Neuronal stem cell (in vitro differentiated cells): ENCODE measurements at regions not wholly inside any gene's neighbourhood (a gene's known extent, or its start where the extent isn't known, plus 50 kb on each side); places are given as distances from the start of the nearest gene placed in this dataset.

Experiments used
- DNase-seq: peaks from one replicate; pipeline ENCODE4 v3.0.0-alpha.2; 2013; ENCODE audit warnings: low spot score
- H2AFZ ChIP-seq: one replicate; pipeline ENCODE4 v1.6.1; 2013; ENCODE audit warnings: mild to moderate bottlenecking, low read length, inconsistent platforms
- H2AK5ac ChIP-seq: 2 replicates; pipeline ENCODE4 v1.6.1; 2013; ENCODE audit warnings: low read depth, mild to moderate bottlenecking, inconsistent platforms, low read length, moderate library complexity, mixed read lengths
- H2BK120ac ChIP-seq: 2 replicates; pipeline ENCODE4 v1.6.1; 2013; ENCODE audit warnings: low read depth, mild to moderate bottlenecking, inconsistent platforms, low read length, moderate library complexity, mixed read lengths
- H2BK12ac ChIP-seq: one replicate; pipeline ENCODE4 v1.6.1; 2013; ENCODE audit warnings: low read length, inconsistent platforms
- H2BK15ac ChIP-seq: 2 replicates; pipeline ENCODE4 v1.6.1; 2013; ENCODE audit warnings: mild to moderate bottlenecking, low read length, inconsistent platforms, mixed read lengths
- H2BK5ac ChIP-seq: one replicate; pipeline ENCODE4 v1.6.1; 2013; ENCODE audit warnings: inconsistent platforms, mild to moderate bottlenecking, low read length, moderate library complexity
- H3K14ac ChIP-seq: one replicate; pipeline ENCODE4 v1.6.1; 2013; ENCODE audit warnings: low read length, inconsistent platforms
- H3K18ac ChIP-seq: 2 replicates; pipeline ENCODE4 v1.6.1; 2013; ENCODE audit warnings: low read length, inconsistent platforms
- H3K23ac ChIP-seq: 2 replicates; pipeline ENCODE4 v1.6.1; 2013; ENCODE audit warnings: low read depth, mild to moderate bottlenecking, mixed read lengths, low read length, inconsistent platforms; ENCODE audit not compliant: poor library complexity
- H3K27ac ChIP-seq: replicated peaks from 3 replicates; pipeline ENCODE4 v1.5.1; 2013; ENCODE audit warnings: low read length, inconsistent platforms
- H3K27me3 ChIP-seq, 3 experiments: 2 replicates each; pipeline ENCODE4 v1.6.1; 2013; ENCODE audit warnings: low read length in 3 of 3, mild to moderate bottlenecking in 2 of 3, inconsistent platforms in 1 of 3, low read depth in 1 of 3, mixed read lengths in 1 of 3, moderate library complexity in 1 of 3; ENCODE audit not compliant: control insufficient read depth in 3 of 3, insufficient read depth in 3 of 3
- H3K36me3 ChIP-seq, 2 donors: replicated peaks in 1 of 2; 2 replicates each; pipeline ENCODE4 v1.6.1; 2013; ENCODE audit warnings: low read length in 2 of 2; ENCODE audit not compliant: control insufficient read depth in 2 of 2, insufficient read depth in 2 of 2
- H3K4ac ChIP-seq: 2 replicates; pipeline ENCODE4 v1.6.1; 2013; ENCODE audit warnings: inconsistent platforms, mild to moderate bottlenecking, low read length, moderate library complexity
- H3K4me1 ChIP-seq, 2 donors: 1 replicate in 1 of 2; 2 replicates in 1 of 2; pipeline ENCODE4 v1.6.1; 2013; ENCODE audit warnings: low read length in 2 of 2, low read depth in 1 of 2; ENCODE audit not compliant: control insufficient read depth in 2 of 2, insufficient read depth in 1 of 2
- H3K4me2 ChIP-seq: one replicate; pipeline ENCODE4 v1.6.1; 2013; ENCODE audit warnings: mild to moderate bottlenecking, low read length, inconsistent platforms; ENCODE audit not compliant: insufficient read depth, poor library complexity, severe bottlenecking
- H3K4me3 ChIP-seq, 2 donors: 2 replicates each; pipeline ENCODE4 v1.5.1; 2013; ENCODE audit warnings: low read length in 2 of 2, mild to moderate bottlenecking in 2 of 2, inconsistent platforms in 1 of 2, moderate library complexity in 1 of 2
- H3K79me1 ChIP-seq: one replicate; pipeline ENCODE4 v1.6.1; 2013; ENCODE audit warnings: low read depth, mild to moderate bottlenecking, inconsistent platforms, low read length, moderate library complexity
- H3K9ac ChIP-seq: one replicate; pipeline ENCODE4 v1.6.1; 2013; ENCODE audit warnings: mild to moderate bottlenecking, low read depth, low read length, inconsistent platforms; ENCODE audit not compliant: poor library complexity
- H3K9me3 ChIP-seq, 2 donors: replicated peaks in 1 of 2; 2 replicates each; pipeline versions ENCODE3 to v1.6.1; 2013; ENCODE audit warnings: low read length in 2 of 2, mild to moderate bottlenecking in 2 of 2, inconsistent platforms in 1 of 2, low read depth in 1 of 2, mixed read lengths in 1 of 2, moderate library complexity in 1 of 2; ENCODE audit not compliant: control insufficient read depth in 2 of 2, insufficient read depth in 1 of 2
- H4K8ac ChIP-seq: one replicate; pipeline ENCODE4 v1.6.1; 2013; ENCODE audit warnings: low read depth, mild to moderate bottlenecking, inconsistent platforms, low read length, moderate library complexity
- H4K91ac ChIP-seq: one replicate; pipeline ENCODE4 v1.6.1; 2013; ENCODE audit warnings: low read length, low read depth, mild to moderate bottlenecking, inconsistent platforms; ENCODE audit not compliant: poor library complexity
- WGBS, 2 donors: extraction: QIAGEN DNeasy Blood & Tissue Kit; methylation state at CpG; one replicate each; pipeline ENCODE4 v1.1.7; 2013; ENCODE audit warnings: missing lambda C conversion rate in 2 of 2, mixed read lengths in 1 of 2; ENCODE audit not compliant: insufficient read length in 2 of 2, insufficient replicate concordance in 1 of 2; ENCODE audit errors: extremely low coverage in 2 of 2; 5-methylcytosine and 5-hydroxymethylcytosine counted together

GRCh38 chr7:98531717-98532116 lies 85.4 kb upstream of the NPTX2 start:
- Histone ChIP-seq H3K18ac (no peak overlapping the region), H2BK12ac (no peak overlapping the region), H3K9ac (no peak overlapping the region), H3K4me3 (no peak overlapping the region), H2BK120ac (no peak overlapping the region), H2AK5ac (no peak overlapping the region), H3K23ac (no peak overlapping the region), H4K8ac (no peak overlapping the region), H3K14ac (no peak overlapping the region), H3K36me3 (no peaks in the 10 kb centered on the region), H2BK15ac (no peak overlapping the region), H2BK5ac (no peak overlapping the region), H3K9me3 (peaks cover 0 to 2% of the 10 kb centered on the region in 2 donors), H3K4me1 (no peaks in the 10 kb centered on the region), H3K27ac (no peak overlapping the region), H4K91ac (no peak overlapping the region), H3K4ac (no peak overlapping the region), H3K4me2 (no peak overlapping the region), H3K27me3 (no peaks in the 10 kb centered on the region), H3K79me1 (no peaks in the 10 kb centered on the region), H2AFZ (no peak overlapping the region)
- WGBS, 2 donors = no CpG with 5 or more reads among the region's 3 CpGs
- DNase-seq = no peak

DNA sequence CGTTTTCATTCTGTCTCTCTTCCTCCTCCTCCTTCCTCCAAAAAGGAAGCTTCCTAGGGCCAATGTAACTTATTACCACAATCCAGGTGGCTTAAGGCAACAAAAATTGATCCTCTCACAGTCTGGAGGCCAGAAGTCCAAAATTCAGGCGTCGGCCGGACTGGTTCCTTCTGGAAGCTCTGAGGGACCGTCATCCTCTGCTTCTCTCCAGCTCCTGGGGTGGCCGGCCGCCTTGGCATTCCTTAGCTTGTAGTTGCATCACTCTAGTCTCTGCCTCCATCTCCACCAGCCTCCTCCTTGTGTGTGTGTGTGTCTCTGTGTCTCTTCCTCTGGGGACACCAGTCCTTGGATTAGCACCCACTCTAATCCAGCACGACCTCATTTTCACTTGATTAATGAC lies 89.0 kb upstream of the NPTX2 start:
- H2BK5ac ChIP-seq = no peak overlapping the region
- no peak overlapping the region for H4K8ac ChIP-seq
- no peak overlapping the region for H3K27ac ChIP-seq
- no peak overlapping the region for H3K4me2 ChIP-seq
- no peak overlapping the region for H3K4me3 ChIP-seq
- no peak overlapping the region for H2BK15ac ChIP-seq
- no peaks in the 10 kb centered on the region for H3K79me1 ChIP-seq
- no CpG with 5 or more reads among the region's 8 CpGs for WGBS, 2 donors
- no peaks in the 10 kb centered on the region for H3K27me3 ChIP-seq
- no peak overlapping the region for H4K91ac ChIP-seq
- no peak overlapping the region for H3K23ac ChIP-seq
- no peak overlapping the region for H2AK5ac ChIP-seq
- H3K9me3 ChIP-seq = peaks cover 0 to 5% of the 10 kb centered on the region in 2 donors
- H3K4me1 ChIP-seq = no peaks in the 10 kb centered on the region
- no peak overlapping the region for H2BK12ac ChIP-seq
- H2AFZ ChIP-seq = no peak overlapping the region
- H3K18ac ChIP-seq = no peak overlapping the region
- DNase-seq = no peak
- no peaks in the 10 kb centered on the region for H3K36me3 ChIP-seq
- H3K4ac ChIP-seq = no peak overlapping the region
- H3K14ac ChIP-seq = no peak overlapping the region
- no peak overlapping the region for H3K9ac ChIP-seq
- H2BK120ac ChIP-seq = no peak overlapping the region

GRCh38 chr7:98526059-98526458 lies 91.0 kb upstream of the NPTX2 start:
- peak overlapping the region; percentile 53 for H2BK5ac ChIP-seq
- no peak overlapping the region for H3K14ac ChIP-seq
- WGBS, 2 donors = no CpG with 5 or more reads among the region's 10 CpGs
- no peak overlapping the region for H4K8ac ChIP-seq
- peaks cover 0 to 6% of the 10 kb centered on the region in 2 donors for H3K9me3 ChIP-seq
- H3K23ac ChIP-seq = no peak overlapping the region
- no peak overlapping the region for H3K27ac ChIP-seq
- no peak for DNase-seq
- H2BK120ac ChIP-seq = peak overlapping the region; percentile 72
- no peaks in the 10 kb centered on the region for H3K4me1 ChIP-seq
- no peak overlapping the region for H4K91ac ChIP-seq
- H3K4me3 ChIP-seq = no peak overlapping the region
- H2AFZ ChIP-seq = no peak overlapping the region
- H3K4ac ChIP-seq = no peak overlapping the region
- H2BK12ac ChIP-seq = no peak overlapping the region
- no peaks in the 10 kb centered on the region for H3K27me3 ChIP-seq
- no peaks in the 10 kb centered on the region for H3K36me3 ChIP-seq
- peak overlapping the region; percentile 59 for H3K18ac ChIP-seq
- no peaks in the 10 kb centered on the region for H3K79me1 ChIP-seq
- H3K4me2 ChIP-seq = no peak overlapping the region
- no peak overlapping the region for H3K9ac ChIP-seq
- no peak overlapping the region for H2AK5ac ChIP-seq
- no peak overlapping the region for H2BK15ac ChIP-seq

DNA sequence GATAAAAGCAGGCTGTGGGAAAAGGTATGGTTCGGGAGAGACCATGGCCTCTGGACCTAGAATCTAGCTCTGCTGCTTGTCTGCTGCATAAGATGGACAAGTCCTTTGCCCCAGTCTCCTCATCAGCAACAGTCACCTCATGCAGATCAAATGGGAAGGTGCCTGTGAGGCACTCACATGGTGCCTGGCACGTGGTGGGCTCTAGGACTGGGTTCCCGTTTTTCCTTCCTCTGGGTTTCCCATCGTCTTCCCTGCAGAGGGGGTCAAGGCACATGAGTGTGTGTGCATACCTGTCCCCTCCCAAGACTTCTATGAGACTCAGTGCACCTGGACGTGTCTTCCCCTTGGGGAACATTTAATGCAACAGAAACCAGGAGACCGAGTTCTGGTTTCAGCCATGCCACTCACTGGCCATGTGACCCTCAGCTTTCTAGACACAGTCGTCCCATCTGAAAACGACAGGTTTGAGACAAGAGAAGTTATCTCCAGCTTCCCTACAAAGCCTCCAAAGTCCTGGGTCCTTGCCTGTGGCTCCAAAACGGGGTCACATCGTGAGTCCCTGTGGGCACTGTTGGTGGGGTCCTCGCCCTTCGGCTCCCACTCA lies 95.9 kb upstream of the NPTX2 start:
- no peak for DNase-seq
- no peak overlapping the region for H3K27ac ChIP-seq

More for the DNA sequence above, 95.9 kb upstream of the NPTX2 start:
- no peaks in the 10 kb centered on the region for H3K79me1 ChIP-seq
- no peak overlapping the region for H2AK5ac ChIP-seq
- no peaks in the 10 kb centered on the region for H3K36me3 ChIP-seq
- H2BK12ac ChIP-seq = no peak overlapping the region
- no peaks in the 10 kb centered on the region for H3K4me1 ChIP-seq
- H3K4me3 ChIP-seq = peak overlapping the region in 1 of 2 donors; percentile 66
- H3K23ac ChIP-seq = no peak overlapping the region
- H4K8ac ChIP-seq = no peak overlapping the region
- no peak overlapping the region for H3K9ac ChIP-seq
- H4K91ac ChIP-seq = no peak overlapping the region
- H3K4me2 ChIP-seq = no peak overlapping the region
- no peak overlapping the region for H3K18ac ChIP-seq
- no peak overlapping the region for H3K14ac ChIP-seq
- no peak overlapping the region for H3K4ac ChIP-seq
- no peak overlapping the region for H2BK120ac ChIP-seq
- WGBS, 2 donors = no CpG with 5 or more reads among the region's 12 CpGs
- no peak overlapping the region for H2BK5ac ChIP-seq
- H3K27me3 ChIP-seq = no peaks in the 10 kb centered on the region
- H2AFZ ChIP-seq = no peak overlapping the region
- peaks cover 0 to 6% of the 10 kb centered on the region in 2 donors for H3K9me3 ChIP-seq
- no peak overlapping the region for H2BK15ac ChIP-seq
